ENCODE measurements at regions not wholly inside any gene's neighbourhood (a gene's known extent, or its start where the extent isn't known, plus 50 kb on each side); places are given as distances from the start of the nearest gene placed in this dataset.
"Not testable (repeated sequence)": the region's sequence is repeated elsewhere in the genome, so short reads cannot be mapped to it uniquely, and the experiment has no call there.

DNA sequence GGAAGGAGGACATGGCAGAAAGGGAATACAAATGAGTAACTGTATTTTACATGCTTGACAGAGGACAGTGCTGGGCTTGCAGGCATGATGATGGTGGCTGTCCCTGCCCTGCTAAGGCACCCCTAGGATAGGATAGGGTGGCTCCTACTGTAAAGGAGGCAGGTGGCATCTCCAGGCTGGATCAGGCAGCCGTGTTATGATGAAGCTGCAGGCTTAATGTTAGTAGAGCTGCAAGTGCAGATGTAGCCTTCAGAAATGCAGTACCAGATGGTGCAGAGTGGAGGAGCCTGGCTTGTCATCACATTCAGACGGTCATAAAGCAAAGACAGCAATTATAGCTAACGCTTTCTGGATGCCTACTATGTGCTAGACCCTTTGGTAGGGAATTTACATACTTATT is 287.9 kb upstream of the PODXL start:
- DNase-seq, result no peak

DNA sequence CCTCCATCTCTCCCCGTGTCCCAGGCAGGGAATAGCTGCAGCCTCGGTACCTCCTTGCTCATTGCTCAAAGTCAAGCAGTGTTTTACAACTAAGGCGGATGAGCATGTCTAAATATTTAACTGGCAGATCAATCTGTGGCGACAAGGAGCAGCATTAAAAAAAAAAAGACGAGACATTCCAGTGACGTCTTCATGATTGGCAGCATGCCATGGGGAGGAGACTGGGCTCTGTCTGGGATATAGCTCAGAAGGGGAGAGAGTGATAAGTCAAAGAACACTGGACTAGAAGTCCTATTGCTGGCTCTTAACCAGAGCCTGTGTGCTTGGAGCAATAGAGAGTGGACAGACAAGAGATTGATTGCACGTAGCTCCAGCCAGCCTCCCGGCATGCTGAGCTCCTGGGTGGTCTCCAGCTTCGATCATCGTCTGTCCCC is 287.5 kb upstream of the PODXL start:
- peak; percentile 28 for DNase-seq
- in situ Hi-C loops (cut with HindIII; ENCODE audit: low pct_ligation_motif_present, low pct_unique_long_range_greater_than_20kb, low sequenced_read_pairs), result no loop called here

More for the DNA sequence above, 287.9 kb upstream of the PODXL start:
- in situ Hi-C loops (cut with HindIII; ENCODE audit: low pct_ligation_motif_present, low pct_unique_long_range_greater_than_20kb, low sequenced_read_pairs), result no loop called here

DNA sequence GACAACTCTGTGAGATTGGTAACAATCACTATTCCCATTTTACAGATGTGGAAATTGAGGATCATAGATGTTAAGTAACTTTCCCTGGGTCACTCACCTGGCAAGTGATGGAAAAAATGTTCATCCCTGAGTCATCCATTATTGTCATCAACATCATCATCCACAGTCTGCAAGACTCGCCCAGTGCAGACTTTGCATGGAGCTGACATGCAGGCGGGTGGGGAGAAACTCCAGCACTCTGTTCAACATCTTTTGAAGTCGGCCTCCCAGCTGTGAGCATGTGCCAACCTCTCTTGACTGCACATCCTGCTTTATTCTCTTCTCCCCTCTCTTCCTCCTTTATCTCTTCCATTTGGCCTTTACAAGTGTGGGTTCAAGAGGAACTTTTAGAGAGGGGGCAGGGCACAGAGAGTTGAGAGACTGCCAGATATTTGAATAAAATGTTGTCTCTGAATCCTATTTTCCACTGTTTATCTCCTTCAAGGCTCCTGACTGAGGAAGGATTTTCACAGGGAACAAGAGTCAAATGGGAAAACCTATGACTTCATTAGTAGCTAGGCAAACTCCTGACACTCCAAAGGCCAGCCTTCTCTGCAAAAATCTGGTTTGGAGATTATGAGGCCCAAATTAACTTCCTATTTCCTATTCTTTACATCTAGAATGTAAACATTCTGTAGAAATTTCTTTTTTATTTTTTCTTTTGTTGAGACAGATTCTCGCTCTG is 283.7 kb upstream of the PODXL start:
- DNase-seq, result no peak
- in situ Hi-C loops (cut with HindIII; ENCODE audit: low pct_ligation_motif_present, low pct_unique_long_range_greater_than_20kb, low sequenced_read_pairs), result no loop called here

DNA sequence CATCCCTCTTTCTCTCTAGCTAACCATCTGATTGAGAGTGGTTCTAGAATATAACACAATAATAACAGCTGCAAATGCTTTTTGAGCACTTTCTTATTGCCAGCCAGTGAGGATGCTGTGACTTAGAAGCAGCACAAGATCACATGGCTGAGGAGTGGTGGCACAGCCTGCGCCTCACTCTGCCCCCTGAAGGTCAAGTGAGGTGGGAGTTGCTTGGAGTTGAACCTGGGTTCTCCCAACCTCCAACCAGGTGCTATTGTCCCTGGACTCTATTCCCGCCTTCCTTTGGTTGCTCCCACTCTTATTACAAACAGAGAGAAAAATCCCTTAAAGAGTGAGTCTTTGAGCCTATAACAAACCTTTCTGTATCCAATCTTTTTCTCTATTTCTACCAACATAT is 280.3 kb upstream of the PODXL start:
- DNase-seq, result no peak
- in situ Hi-C loops (cut with HindIII; ENCODE audit: low pct_ligation_motif_present, low pct_unique_long_range_greater_than_20kb, low sequenced_read_pairs), result no loop called here

DNA sequence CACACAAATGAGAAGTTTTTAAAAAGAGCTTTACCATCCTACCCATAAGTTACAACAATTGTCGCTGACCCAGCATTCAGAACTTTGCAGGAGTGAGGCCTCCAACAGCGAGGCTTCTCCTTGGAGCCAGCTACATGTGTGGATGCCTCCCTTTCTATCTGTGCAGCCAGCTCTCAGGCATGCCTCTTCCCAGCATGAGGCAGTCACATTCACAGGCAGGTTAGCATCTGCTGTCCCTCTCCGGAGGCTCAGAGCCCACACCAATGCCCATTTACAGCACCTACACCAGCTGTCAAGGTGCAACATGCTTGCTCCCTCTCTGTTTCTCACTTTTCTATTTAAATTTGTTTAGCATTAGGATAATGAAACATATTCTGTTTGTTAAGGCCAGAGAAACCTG is 278.7 kb upstream of the PODXL start:
- in situ Hi-C loops (cut with HindIII; ENCODE audit: low pct_ligation_motif_present, low pct_unique_long_range_greater_than_20kb, low sequenced_read_pairs), result no loop called here
- no peak for DNase-seq

DNA sequence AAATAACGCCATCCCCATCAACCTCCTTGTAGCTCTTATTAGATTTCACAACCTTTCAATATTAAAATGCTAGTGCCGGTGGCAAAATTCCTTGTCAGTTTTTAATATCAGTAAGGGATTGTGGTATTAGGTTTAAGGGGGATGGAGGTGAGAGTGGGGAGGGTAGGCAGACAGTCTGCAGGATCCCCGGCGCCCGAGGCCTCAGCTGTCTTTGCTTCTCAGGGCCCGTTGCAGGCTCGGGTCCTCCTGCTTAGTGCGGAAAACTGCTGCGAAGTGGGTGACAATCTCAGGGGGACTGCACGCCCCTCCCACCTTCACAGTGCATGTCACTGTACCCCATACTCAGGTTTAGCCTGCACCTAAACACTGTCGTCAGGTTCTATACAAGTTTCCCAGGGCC is 274.3 kb upstream of the PODXL start:
- no peak for DNase-seq
- in situ Hi-C loops (cut with HindIII; ENCODE audit: low pct_ligation_motif_present, low pct_unique_long_range_greater_than_20kb, low sequenced_read_pairs), result no loop called here

DNA sequence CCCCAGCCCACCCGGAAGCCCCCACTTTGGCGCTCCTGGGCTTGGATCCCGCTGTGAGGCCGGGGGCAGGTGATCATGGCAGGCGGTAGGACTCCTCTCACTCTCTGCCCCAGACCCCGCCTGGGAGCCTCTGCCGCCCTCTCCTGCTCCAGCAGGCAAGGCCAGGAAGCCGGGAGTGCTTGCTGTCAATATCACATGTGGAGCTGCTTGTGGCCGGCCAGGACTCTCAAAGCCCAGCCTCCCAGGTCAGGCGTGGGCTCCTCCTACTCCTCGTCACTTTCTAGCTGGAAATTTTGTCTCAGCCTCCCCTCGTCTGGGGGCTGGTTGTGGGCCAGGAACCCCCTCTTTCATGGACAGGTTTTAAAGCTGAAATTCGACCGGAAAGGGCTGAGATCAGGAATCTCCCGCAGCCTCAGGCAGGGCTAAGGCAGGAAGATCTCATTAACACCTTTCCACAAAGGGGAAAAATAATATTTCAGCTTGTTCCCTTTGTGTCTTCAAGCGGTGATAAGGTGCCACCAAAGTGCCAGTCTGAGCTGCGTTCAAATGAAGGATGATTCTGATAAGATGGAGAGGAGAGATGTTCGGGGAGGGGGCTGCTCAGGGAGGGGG is 273.6 kb upstream of the PODXL start:
- in situ Hi-C loops (cut with HindIII; ENCODE audit: low pct_ligation_motif_present, low pct_unique_long_range_greater_than_20kb, low sequenced_read_pairs), result no loop called here
- DNase-seq, result no peak

DNA sequence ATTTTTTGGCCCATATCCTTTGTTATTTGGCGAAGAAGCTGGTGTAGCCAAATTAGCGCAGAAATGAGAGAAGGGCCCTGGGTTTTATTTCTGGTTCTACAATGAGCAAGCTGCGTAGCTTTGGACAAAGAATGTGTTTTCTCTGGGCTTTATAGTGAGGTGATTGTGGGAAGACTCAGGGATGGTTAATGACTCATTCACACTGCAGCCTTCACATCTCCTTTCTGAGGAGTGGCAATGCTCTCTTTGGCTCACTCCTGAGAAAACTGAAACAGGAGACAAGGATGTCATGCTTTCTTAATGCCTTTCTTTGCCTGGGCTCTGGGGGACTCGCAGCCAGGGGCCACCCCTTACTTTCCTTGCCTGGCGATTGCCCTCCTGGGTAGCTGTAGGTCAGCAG is 271.0 kb upstream of the PODXL start:
- no peak for DNase-seq
- in situ Hi-C loops (cut with HindIII; ENCODE audit: low pct_ligation_motif_present, low pct_unique_long_range_greater_than_20kb, low sequenced_read_pairs), result no loop called here

DNA sequence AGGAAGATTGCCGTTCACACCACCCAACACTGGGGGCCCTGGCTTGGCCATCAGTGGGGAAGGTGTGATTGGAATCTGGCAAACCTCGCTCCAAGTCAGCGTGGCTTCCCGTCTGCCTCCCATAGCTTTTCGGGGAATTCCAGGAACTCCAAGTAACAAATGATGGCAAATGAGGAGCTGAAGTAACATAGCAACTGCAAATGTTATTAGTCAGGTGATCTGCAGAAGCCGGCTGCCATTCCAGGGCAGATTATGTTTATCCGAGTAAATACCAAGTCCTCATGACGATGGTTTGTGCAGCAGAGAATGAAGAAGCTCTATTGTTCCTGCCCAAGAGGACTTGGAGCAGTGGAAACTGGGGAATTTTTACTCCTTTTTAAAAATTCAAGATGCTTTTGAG is 270.5 kb upstream of the PODXL start:
- in situ Hi-C loops (cut with HindIII; ENCODE audit: low pct_ligation_motif_present, low pct_unique_long_range_greater_than_20kb, low sequenced_read_pairs), result no loop called here
- DNase-seq, result no peak

DNA sequence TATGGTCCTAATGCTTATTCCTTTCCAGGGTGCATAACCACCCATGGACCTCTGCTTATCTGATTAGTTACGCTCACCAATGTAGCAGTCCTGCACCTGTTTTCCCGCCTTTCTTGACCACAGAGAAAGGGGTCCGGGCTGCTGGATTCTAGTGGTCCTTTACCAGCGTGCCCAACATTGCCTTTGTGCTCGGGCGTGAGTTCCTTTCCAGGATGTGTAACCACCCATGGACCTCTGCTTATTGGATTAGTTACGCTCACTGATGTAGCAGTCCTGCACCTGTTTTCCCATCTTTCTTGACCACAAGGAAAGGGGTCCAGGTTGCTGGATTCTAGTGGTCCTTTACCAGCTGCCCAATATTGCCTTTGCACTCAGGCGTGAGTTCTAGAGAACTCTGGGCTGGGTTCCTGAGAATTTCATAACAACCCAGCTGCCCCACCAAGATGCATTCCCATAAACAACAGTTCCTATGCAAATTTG is 267.6 kb upstream of the PODXL start:
- DNase-seq; in situ Hi-C loops (cut with HindIII; ENCODE audit: low pct_ligation_motif_present, low pct_unique_long_range_greater_than_20kb, low sequenced_read_pairs): not testable (repeated sequence)

DNA sequence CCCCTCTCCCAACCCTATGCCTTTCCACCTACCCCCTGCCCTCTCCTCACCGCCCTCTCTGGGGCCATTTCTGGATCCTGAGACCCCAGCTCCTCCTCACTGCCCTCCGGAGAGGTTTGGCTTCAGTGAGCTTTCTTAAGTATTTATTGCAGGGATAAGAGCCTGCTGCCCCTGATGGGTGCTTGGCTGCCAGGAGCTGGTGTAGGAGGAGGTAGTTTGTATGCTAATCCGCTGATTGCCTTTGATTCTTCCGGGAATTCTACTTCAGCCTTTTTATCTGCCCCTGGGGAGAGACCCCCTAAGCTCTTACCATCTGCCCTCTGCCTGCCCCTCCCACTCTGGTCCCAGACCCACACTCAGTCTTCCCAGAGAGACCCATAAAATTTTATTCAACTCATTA is 263.5 kb upstream of the PODXL start:
- in situ Hi-C loops (cut with HindIII; ENCODE audit: low pct_ligation_motif_present, low pct_unique_long_range_greater_than_20kb, low sequenced_read_pairs), result no loop called here
- DNase-seq, result no peak

DNA sequence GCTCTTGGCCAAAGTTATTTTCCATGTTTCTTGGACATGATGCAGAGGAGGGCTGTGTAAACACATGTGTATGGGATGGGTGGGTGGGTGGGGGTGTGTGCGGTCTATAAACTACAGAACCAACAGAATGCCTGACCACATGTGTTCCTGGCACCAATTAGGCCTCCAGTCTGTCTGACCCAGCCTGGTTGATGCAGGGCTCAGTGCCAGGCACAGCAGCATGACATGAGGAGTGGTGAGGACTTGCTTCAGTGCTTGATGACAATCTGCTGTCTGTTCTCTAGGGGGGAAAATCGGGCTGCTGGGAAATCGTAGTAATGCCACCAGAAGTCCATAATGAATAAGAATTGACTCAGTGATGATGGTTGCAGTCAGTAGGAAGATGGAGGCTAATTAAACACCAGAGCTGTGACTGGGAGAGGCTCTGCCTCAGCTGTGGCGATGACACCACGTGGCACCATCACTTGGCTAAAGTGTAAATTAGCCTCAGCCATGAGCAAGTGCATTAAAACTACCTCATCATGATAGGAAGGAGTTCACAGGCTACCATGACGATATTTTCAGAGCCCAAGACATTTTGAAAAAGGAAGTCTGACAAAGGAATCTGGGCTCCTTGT is 260.1 kb upstream of the PODXL start:
- in situ Hi-C loops (cut with HindIII; ENCODE audit: low pct_ligation_motif_present, low pct_unique_long_range_greater_than_20kb, low sequenced_read_pairs), result no loop called here
- no peak for DNase-seq

DNA sequence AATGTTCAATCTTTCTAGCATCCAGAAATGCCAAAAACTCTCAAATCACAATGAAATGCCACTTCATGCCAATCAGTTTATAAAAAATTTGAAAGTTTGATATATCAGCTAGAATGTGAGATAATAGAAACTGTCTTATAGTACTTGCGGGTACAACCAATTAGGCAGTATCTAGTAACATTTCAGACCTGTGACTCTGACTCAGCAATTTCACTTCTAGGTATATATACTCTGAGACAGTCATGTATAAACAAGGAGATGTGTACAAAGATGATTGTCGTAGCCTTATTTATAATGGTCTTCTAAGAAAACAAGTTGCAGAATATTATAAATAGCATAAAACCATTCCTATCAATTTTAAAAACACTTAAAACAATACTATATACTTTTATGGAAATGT is 252.3 kb upstream of the PODXL start:
- in situ Hi-C loops (cut with HindIII; ENCODE audit: low pct_ligation_motif_present, low pct_unique_long_range_greater_than_20kb, low sequenced_read_pairs), result no loop called here
- DNase-seq, result no peak

DNA sequence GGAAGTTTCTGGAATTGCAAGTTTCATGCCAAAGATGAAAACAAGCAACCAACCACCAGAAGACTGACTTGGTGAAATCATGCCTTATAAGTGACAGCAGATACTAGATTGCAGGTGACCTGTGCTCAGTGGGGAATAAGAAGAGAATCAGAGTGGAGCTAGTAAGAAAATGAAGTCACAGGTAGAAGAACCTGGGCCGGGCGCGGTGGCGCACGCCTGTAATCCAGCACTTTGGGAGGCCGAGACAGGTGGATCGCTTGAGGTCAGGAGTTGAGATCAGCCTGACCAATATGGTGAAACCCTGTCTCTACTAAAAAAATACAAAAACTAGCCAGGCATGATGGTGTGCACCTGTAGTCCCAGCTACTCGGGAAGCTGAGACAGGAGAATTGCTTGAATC is 251.7 kb upstream of the PODXL start:
- DNase-seq; in situ Hi-C loops (cut with HindIII; ENCODE audit: low pct_ligation_motif_present, low pct_unique_long_range_greater_than_20kb, low sequenced_read_pairs): not testable (repeated sequence)

DNA sequence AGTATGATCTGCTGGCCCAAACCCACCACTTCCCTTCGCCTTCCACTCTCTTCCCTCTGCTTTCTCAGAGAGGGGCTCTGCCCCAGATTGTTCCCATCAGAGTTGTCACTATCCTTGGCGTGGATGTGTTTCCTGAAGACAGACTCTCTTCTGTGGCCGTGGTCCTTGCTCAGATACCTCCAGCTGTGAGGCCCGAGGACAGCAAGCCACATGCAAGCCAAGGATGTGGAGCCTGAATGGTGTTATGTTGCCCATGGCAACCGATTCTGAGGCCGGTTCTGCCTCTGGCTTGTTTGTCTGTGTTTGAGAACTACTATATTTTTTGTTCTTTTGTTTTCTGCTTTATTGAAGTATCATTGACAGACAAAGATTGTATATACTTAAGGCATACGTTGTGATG is 247.4 kb upstream of the PODXL start:
- in situ Hi-C loops (cut with HindIII; ENCODE audit: low pct_ligation_motif_present, low pct_unique_long_range_greater_than_20kb, low sequenced_read_pairs), result no loop called here
- no peak for DNase-seq

DNA sequence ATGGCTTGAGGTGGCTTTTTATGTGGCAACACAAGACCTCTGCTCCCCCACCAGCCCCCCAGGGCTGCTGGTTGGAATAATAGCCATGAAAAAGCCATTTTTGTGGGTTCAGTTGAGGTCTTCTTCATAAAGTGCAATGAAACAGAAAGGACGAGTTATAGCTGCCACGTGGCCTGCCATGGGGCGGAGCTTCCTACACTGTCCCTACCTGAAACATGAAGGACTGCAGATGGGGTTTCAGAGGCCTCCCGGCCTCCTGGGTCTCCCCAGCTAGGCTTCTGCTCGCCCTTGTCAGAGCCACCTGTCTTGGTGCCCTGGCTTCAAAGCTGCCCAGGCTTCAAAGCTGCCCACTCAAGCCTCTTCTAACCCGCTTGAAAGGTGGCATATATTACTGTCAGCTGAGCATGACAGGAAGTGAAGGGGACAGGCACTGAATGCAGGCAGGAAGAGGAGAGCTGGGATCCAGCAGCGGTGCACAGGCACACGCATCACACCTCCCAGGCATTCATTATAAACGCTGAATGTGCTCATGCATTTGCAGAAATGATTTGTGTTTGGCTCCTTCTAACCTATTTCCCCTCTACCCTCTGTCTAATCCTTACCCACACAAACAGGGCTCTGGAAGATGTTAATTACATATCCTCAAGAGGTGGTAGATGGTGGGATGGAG is 245.9 kb upstream of the PODXL start:
- no peak for DNase-seq
- in situ Hi-C loops (cut with HindIII; ENCODE audit: low pct_ligation_motif_present, low pct_unique_long_range_greater_than_20kb, low sequenced_read_pairs), result no loop called here

DNA sequence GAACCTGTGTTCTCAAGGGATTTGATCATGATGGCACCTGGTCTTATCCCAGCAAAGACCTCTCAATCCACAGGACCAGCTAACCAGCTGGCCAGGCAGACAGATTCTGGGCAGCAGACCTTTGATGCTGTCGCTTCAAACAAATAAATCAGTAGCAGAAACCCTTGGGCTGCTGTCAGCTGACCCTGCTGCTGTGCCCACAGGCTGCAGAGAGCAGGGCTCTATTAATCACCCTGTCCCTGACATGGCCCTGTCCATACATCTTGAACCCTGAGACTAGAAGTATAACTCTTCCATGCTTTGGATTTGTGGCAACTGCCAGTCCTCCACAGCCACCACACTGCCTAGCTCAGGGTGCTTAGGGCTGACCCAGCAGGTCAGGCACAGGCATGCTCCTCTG is 244.1 kb upstream of the PODXL start:
- in situ Hi-C loops (cut with HindIII; ENCODE audit: low pct_ligation_motif_present, low pct_unique_long_range_greater_than_20kb, low sequenced_read_pairs), result no loop called here
- DNase-seq, result no peak

DNA sequence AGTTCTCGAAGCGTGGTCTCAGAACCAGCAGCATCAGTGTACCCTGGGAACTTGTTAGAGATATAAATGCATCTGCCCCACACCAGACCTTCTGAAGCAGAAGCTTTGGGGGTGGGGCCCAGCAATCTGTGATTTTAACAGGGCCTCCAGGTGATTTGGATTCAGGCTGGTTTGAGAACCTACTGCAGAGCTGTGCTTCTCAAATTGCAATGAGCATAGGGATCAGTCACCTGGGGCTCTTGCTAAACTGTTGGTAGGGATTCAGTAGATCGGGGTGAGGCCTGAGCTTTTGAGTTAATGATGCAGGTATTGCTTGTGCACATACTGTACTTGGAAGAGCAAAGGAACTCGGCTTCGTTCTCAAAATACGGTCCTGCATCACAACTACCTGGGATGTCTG is 243.6 kb upstream of the PODXL start:
- DNase-seq, result no peak
- in situ Hi-C loops (cut with HindIII; ENCODE audit: low pct_ligation_motif_present, low pct_unique_long_range_greater_than_20kb, low sequenced_read_pairs), result no loop called here

DNA sequence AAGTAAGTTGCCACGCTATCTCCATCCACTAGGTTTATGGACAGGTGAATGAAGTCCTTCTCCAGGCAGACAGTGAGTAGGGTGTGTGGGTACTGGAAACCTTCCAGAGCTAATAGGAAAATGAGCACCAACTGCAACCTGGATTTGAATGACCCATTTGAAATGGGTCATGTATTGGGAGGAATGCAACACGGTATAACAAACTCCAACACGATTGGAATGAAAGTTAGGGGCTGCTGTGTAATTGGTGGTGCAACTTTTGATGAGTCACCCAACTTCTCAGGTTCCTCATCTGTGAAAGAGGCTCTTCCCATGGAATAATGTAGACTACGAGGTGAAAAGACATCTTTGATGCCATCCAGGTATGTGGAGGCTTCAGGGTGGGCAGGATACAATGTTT is 241.4 kb upstream of the PODXL start:
- in situ Hi-C loops (cut with HindIII; ENCODE audit: low pct_ligation_motif_present, low pct_unique_long_range_greater_than_20kb, low sequenced_read_pairs), result no loop called here
- DNase-seq, result no peak
